Inflammatory macrophage treated with lipopolysaccharide for 4 hours (primary cell): ENCODE measurements at regions not wholly inside any gene's neighbourhood (a gene's known extent, or its start where the extent isn't known, plus 50 kb on each side); places are given as distances from the start of the nearest gene placed in this dataset.

Experiments
- DNase-seq: peaks from one replicate; pipeline ENCODE4 v3.0.0-alpha.2; 2020

GRCh38 chr13:104198801-104199200, 1132.6 kb upstream of the SLC10A2 start:
- DNase-seq = no peak

GRCh38 chr13:104196611-104197010, 1130.4 kb upstream of the SLC10A2 start:
- no peak for DNase-seq

GRCh38 chr13:104181526-104182231, 1115.5 kb upstream of the SLC10A2 start:
- DNase-seq = no peak

GRCh38 chr13:104170980-104171555, 1104.9 kb upstream of the SLC10A2 start:
- DNase-seq = no peak

GRCh38 chr13:104163866-104164630, 1097.8 kb upstream of the SLC10A2 start:
- no peak for DNase-seq

- no peak for DNase-seq
Measured at GRCh38 chr13:104160536-104160935, 1094.3 kb upstream of the SLC10A2 start.

GRCh38 chr13:104143760-104144416, 1077.7 kb upstream of the SLC10A2 start:
- no peak for DNase-seq

GRCh38 chr13:104140552-104140951, 1074.3 kb upstream of the SLC10A2 start:
- DNase-seq = no peak

- DNase-seq = no peak
Measured at GRCh38 chr13:104137416-104137815, 1071.2 kb upstream of the SLC10A2 start.

GRCh38 chr13:104132849-104133248, 1066.6 kb upstream of the SLC10A2 start:
- no peak for DNase-seq

GRCh38 chr13:104114101-104114500, 1047.9 kb upstream of the SLC10A2 start:
- DNase-seq = no peak

- DNase-seq = no peak
Measured at GRCh38 chr13:104111031-104111430, 1044.8 kb upstream of the SLC10A2 start.

GRCh38 chr13:104106705-104107393, 1040.6 kb upstream of the SLC10A2 start:
- no peak for DNase-seq

GRCh38 chr13:104105418-104106355, 1039.5 kb upstream of the SLC10A2 start:
- DNase-seq = no peak

GRCh38 chr13:104099750-104100149, 1033.5 kb upstream of the SLC10A2 start:
- no peak for DNase-seq

- DNase-seq = no peak
Measured at GRCh38 chr13:104098421-104098820, 1032.2 kb upstream of the SLC10A2 start.

- DNase-seq = no peak
Measured at GRCh38 chr13:104086759-104087158, 1020.5 kb upstream of the SLC10A2 start.

GRCh38 chr13:104086210-104086609, 1020.0 kb upstream of the SLC10A2 start:
- no peak for DNase-seq

GRCh38 chr13:104085611-104086010, 1019.4 kb upstream of the SLC10A2 start:
- no peak for DNase-seq

GRCh38 chr13:104074326-104074725, 1008.1 kb upstream of the SLC10A2 start:
- DNase-seq = no peak

- DNase-seq = no peak
Measured at GRCh38 chr13:104071806-104072205, 1005.6 kb upstream of the SLC10A2 start.

GRCh38 chr13:104065328-104065727, 999.1 kb upstream of the SLC10A2 start:
- DNase-seq = no peak
